ENCODE measurements at regions not wholly inside any gene's neighbourhood (a gene's known extent, or its start where the extent isn't known, plus 50 kb on each side); places are given as distances from the start of the nearest gene placed in this dataset.

- Mint-ChIP-seq H3K4me1 (no peaks in the 10 kb centered on the region), H3K4me3 (no peak overlapping the region), H3K27ac (no peak overlapping the region), H3K9me3 (no peaks in the 10 kb centered on the region), H3K36me3 (no peaks in the 10 kb centered on the region), H3K27me3 (ENCODE audit: low read depth) (peaks cover 4% of the 10 kb centered on the region)
- TF ChIP-seq, protein P1, sequence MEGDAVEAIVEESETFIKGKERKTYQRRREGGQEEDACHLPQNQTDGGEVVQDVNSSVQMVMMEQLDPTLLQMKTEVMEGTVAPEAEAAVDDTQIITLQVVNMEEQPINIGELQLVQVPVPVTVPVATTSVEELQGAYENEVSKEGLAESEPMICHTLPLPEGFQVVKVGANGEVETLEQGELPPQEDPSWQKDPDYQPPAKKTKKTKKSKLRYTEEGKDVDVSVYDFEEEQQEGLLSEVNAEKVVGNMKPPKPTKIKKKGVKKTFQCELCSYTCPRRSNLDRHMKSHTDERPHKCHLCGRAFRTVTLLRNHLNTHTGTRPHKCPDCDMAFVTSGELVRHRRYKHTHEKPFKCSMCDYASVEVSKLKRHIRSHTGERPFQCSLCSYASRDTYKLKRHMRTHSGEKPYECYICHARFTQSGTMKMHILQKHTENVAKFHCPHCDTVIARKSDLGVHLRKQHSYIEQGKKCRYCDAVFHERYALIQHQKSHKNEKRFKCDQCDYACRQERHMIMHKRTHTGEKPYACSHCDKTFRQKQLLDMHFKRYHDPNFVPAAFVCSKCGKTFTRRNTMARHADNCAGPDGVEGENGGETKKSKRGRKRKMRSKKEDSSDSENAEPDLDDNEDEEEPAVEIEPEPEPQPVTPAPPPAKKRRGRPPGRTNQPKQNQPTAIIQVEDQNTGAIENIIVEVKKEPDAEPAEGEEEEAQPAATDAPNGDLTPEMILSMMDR (IDR thresholded peaks at IDR 0.05; ENCODE audit: unreplicated experiment) = no peak
- DNase-seq (ENCODE audit: low spot score in 2 of 2, unreplicated experiment in 2 of 2) = no peak
Observed at GRCh38 chr14:51185180-51185579, 54.9 kb upstream of the TMX1 start.

GRCh38 chr14:51185754-51186153 lies 54.3 kb upstream of the TMX1 start:
- H3K27ac Mint-ChIP-seq = no peak overlapping the region
- H3K4me3 Mint-ChIP-seq = no peak overlapping the region
- no peaks in the 10 kb centered on the region for H3K36me3 Mint-ChIP-seq
- TF ChIP-seq, protein P1 (IDR thresholded peaks at IDR 0.05; ENCODE audit: unreplicated experiment) = no peak
- no peaks in the 10 kb centered on the region for H3K4me1 Mint-ChIP-seq
- DNase-seq (ENCODE audit: low spot score in 2 of 2, unreplicated experiment in 2 of 2) = no peak
- no peaks in the 10 kb centered on the region for H3K9me3 Mint-ChIP-seq
- H3K27me3 Mint-ChIP-seq (ENCODE audit: low read depth) = peaks cover 4% of the 10 kb centered on the region

DNA sequence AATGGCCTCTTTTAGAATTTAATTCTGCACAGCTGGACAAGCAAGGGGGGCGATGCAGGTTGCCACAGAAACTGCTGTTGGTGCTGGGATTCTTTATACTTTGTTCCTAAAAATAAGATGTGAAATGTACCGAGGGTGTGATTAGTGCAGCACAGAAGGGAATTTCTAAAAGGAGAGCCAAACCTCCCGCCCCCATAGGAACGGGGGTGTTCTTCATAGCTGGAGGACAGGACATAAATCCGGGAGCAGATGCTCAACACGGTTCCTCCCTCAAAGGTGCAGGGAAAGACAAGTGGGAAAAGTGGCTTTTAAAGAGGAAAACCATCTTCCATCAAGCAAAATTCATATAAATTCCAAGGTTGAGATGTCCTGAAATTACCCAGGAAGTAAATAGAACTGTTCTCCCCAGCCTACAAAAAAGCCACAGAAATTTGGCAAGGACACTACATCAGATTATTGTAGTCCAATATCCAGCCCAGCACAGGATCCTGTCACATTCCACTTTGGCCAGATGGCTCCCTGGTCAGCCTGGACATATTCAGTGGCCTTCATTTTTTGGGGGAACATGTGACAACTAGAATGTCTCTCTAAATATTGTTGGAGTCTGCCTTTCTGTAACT lies 51.4 kb upstream of the TMX1 start:
- no peak for DNase-seq (ENCODE audit: low spot score in 2 of 2, unreplicated experiment in 2 of 2)
- TF ChIP-seq, protein P1 (IDR thresholded peaks at IDR 0.05; ENCODE audit: unreplicated experiment) = no peak
- Mint-ChIP-seq H3K4me1 (no peaks in the 10 kb centered on the region), H3K4me3 (no peak overlapping the region), H3K36me3 (no peaks in the 10 kb centered on the region), H3K27ac (no peak overlapping the region), H3K9me3 (no peaks in the 10 kb centered on the region), H3K27me3 (ENCODE audit: low read depth) (no peaks in the 10 kb centered on the region)

GRCh38 chr14:51189600-51190376 lies 50.3 kb upstream of the TMX1 start:
- Mint-ChIP-seq H3K9me3 (no peaks in the 10 kb centered on the region), H3K27me3 (ENCODE audit: low read depth) (no peaks in the 10 kb centered on the region), H3K36me3 (no peaks in the 10 kb centered on the region), H3K27ac (no peak overlapping the region), H3K4me1 (no peaks in the 10 kb centered on the region), H3K4me3 (no peak overlapping the region)
- TF ChIP-seq, protein P1 (IDR thresholded peaks at IDR 0.05; ENCODE audit: unreplicated experiment) = no peak
- DNase-seq (ENCODE audit: low spot score in 2 of 2, unreplicated experiment in 2 of 2) = no peak
